CD4-positive, CD25-positive, alpha-beta regulatory T cell (primary cell): ENCODE measurements at regions not wholly inside any gene's neighbourhood (a gene's known extent, or its start where the extent isn't known, plus 50 kb on each side); places are given as distances from the start of the nearest gene placed in this dataset.

Experiments
- ATAC-seq, 2 donors: fragments of 150-1000 bp; cut with Tn5 transposase; one replicate each; pipeline ENCODE4 v1.10.0; 2021; ENCODE audit warnings: low read depth in 2 of 2, moderate number of reproducible peaks in 2 of 2, moderate library complexity in 1 of 2
- DNase-seq, 3 donors: peaks; one replicate each; pipeline versions ENCODE4 v3.0.0 to v3.0.0-alpha.2; 2012 to 2022; ENCODE audit warnings: mixed read lengths in 1 of 3
- H3K27ac ChIP-seq: one replicate; pipeline ENCODE4 v1.7.0; 2013; ENCODE audit warnings: mild to moderate bottlenecking, low read length; ENCODE audit not compliant: insufficient read depth, poor library complexity, severe bottlenecking
- H3K27me3 ChIP-seq: one replicate; pipeline ENCODE4 v1.7.0; 2013; ENCODE audit warnings: low read length; ENCODE audit not compliant: control insufficient read depth, insufficient read depth
- H3K36me3 ChIP-seq: one replicate; pipeline ENCODE4 v1.7.0; 2013; ENCODE audit warnings: mild to moderate bottlenecking, low read length, moderate library complexity; ENCODE audit not compliant: control insufficient read depth, insufficient read depth
- H3K4me1 ChIP-seq: 2 replicates; pipeline ENCODE4 v1.7.0; 2013; ENCODE audit warnings: mild to moderate bottlenecking, low read length; ENCODE audit not compliant: insufficient read depth, control insufficient read depth, poor library complexity, severe bottlenecking
- H3K4me3 ChIP-seq: one replicate; pipeline ENCODE4 v1.7.0; 2013; ENCODE audit warnings: low read depth, mild to moderate bottlenecking, low read length, moderate library complexity
- H3K9me3 ChIP-seq, 2 experiments: 1 replicate in 1 of 2; 2 replicates in 1 of 2; pipeline ENCODE4 v1.7.0; 2013; ENCODE audit warnings: low read length in 2 of 2, mild to moderate bottlenecking in 1 of 2, moderate library complexity in 1 of 2; ENCODE audit not compliant: control insufficient read depth in 2 of 2
- H3K27ac Mint-ChIP-seq, 3 donors: one replicate each; pipeline ENCODE4 v1.8.0; 2020 to 2022; ENCODE audit warnings: mild to moderate bottlenecking in 3 of 3, mixed read lengths in 3 of 3, moderate library complexity in 2 of 3
- H3K27me3 Mint-ChIP-seq: one replicate; pipeline ENCODE4 v1.8.0; 2022; ENCODE audit warnings: mild to moderate bottlenecking, mixed read lengths
- H3K36me3 Mint-ChIP-seq: one replicate; pipeline ENCODE4 v1.8.0; 2020; ENCODE audit warnings: mixed read lengths
- H3K4me1 Mint-ChIP-seq, 4 donors: one replicate each; pipeline ENCODE4 v1.8.0; 2020 to 2022; ENCODE audit warnings: mixed read lengths in 4 of 4, mild to moderate bottlenecking in 1 of 4
- H3K4me3 Mint-ChIP-seq, 4 donors: one replicate each; pipeline ENCODE4 v1.8.0; 2020 to 2022; ENCODE audit warnings: mild to moderate bottlenecking in 4 of 4, mixed read lengths in 4 of 4, moderate library complexity in 3 of 4
- H3K9me3 Mint-ChIP-seq, 7 donors: one replicate each; pipeline ENCODE4 v1.8.0; 2020 to 2022; ENCODE audit warnings: mixed read lengths in 7 of 7, mild to moderate bottlenecking in 3 of 7, moderate library complexity in 2 of 7

- Histone ChIP-seq H3K4me3 (no peak overlapping the region), H3K36me3 (no peaks in the 10 kb centered on the region), H3K9me3 (no peaks in the 10 kb centered on the region), H3K27me3 (no peaks in the 10 kb centered on the region), H3K27ac (no peak overlapping the region), H3K4me1 (no peaks in the 10 kb centered on the region)
- Mint-ChIP-seq H3K9me3 (peaks cover 0 to 3% (median 0%) of the 10 kb centered on the region in 7 donors), H3K27me3 (no peaks in the 10 kb centered on the region), H3K36me3 (no peaks in the 10 kb centered on the region), H3K4me1 (no peaks in the 10 kb centered on the region), H3K27ac (no peak overlapping the region), H3K4me3 (no peak overlapping the region)
- ATAC-seq (no peak), DNase-seq (no peak)
Observed at GRCh38 chr9:107674721-107675277, 185.2 kb upstream of the KLF4 start.

GRCh38 chr9:107673861-107674720 is 184.5 kb upstream of the KLF4 start:
- no peaks in the 10 kb centered on the region for H3K4me1 ChIP-seq
- Mint-ChIP-seq H3K27ac (no peak overlapping the region), H3K36me3 (no peaks in the 10 kb centered on the region), H3K4me3 (no peak overlapping the region), H3K9me3 (peaks cover 0 to 3% (median 0%) of the 10 kb centered on the region in 7 donors), H3K4me1 (no peaks in the 10 kb centered on the region), H3K27me3 (no peaks in the 10 kb centered on the region)
- no peak overlapping the region for H3K27ac ChIP-seq
- H3K4me3 ChIP-seq, result no peak overlapping the region
- ATAC-seq, result no peak
- no peaks in the 10 kb centered on the region for H3K9me3 ChIP-seq
- H3K36me3 ChIP-seq, result no peaks in the 10 kb centered on the region
- no peaks in the 10 kb centered on the region for H3K27me3 ChIP-seq
- DNase-seq, result no peak

GRCh38 chr9:107671588-107671987 is 182.0 kb upstream of the KLF4 start:
- Histone ChIP-seq H3K9me3 (no peaks in the 10 kb centered on the region), H3K4me3 (no peak overlapping the region), H3K27ac (no peak overlapping the region), H3K27me3 (no peaks in the 10 kb centered on the region), H3K4me1 (no peaks in the 10 kb centered on the region), H3K36me3 (no peaks in the 10 kb centered on the region)
- H3K9me3 Mint-ChIP-seq, result peaks cover 0 to 3% (median 0%) of the 10 kb centered on the region in 7 donors
- H3K4me1 Mint-ChIP-seq, result no peaks in the 10 kb centered on the region
- DNase-seq (no peak), ATAC-seq (no peak)
- no peak overlapping the region for H3K27ac Mint-ChIP-seq
- no peak overlapping the region for H3K4me3 Mint-ChIP-seq
- no peaks in the 10 kb centered on the region for H3K27me3 Mint-ChIP-seq
- no peaks in the 10 kb centered on the region for H3K36me3 Mint-ChIP-seq

GRCh38 chr9:107669422-107669821 is 179.9 kb upstream of the KLF4 start:
- no peaks in the 10 kb centered on the region for H3K36me3 Mint-ChIP-seq
- no peaks in the 10 kb centered on the region for H3K27me3 Mint-ChIP-seq
- Histone ChIP-seq H3K27me3 (no peaks in the 10 kb centered on the region), H3K27ac (no peak overlapping the region), H3K4me1 (no peaks in the 10 kb centered on the region), H3K9me3 (no peaks in the 10 kb centered on the region), H3K36me3 (no peaks in the 10 kb centered on the region), H3K4me3 (no peak overlapping the region)
- H3K4me3 Mint-ChIP-seq, result no peak overlapping the region
- H3K4me1 Mint-ChIP-seq, result no peaks in the 10 kb centered on the region
- H3K9me3 Mint-ChIP-seq, result peaks cover 0 to 5% (median 0%) of the 10 kb centered on the region in 7 donors
- DNase-seq, result no peak
- no peak for ATAC-seq
- H3K27ac Mint-ChIP-seq, result no peak overlapping the region

GRCh38 chr9:107667231-107668070 is 177.9 kb upstream of the KLF4 start:
- H3K9me3 ChIP-seq, result no peaks in the 10 kb centered on the region
- peaks cover 0 to 5% (median 0%) of the 10 kb centered on the region in 7 donors for H3K9me3 Mint-ChIP-seq
- no peak for ATAC-seq
- no peaks in the 10 kb centered on the region for H3K36me3 ChIP-seq
- no peak overlapping the region for H3K27ac ChIP-seq
- H3K36me3 Mint-ChIP-seq, result no peaks in the 10 kb centered on the region
- no peak overlapping the region for H3K27ac Mint-ChIP-seq
- H3K4me3 Mint-ChIP-seq, result no peak overlapping the region
- no peaks in the 10 kb centered on the region for H3K27me3 Mint-ChIP-seq
- no peak for DNase-seq
- H3K4me1 ChIP-seq, result no peaks in the 10 kb centered on the region
- no peaks in the 10 kb centered on the region for H3K27me3 ChIP-seq
- H3K4me1 Mint-ChIP-seq, result no peaks in the 10 kb centered on the region
- no peak overlapping the region for H3K4me3 ChIP-seq

GRCh38 chr9:107665057-107665456 is 175.5 kb upstream of the KLF4 start:
- ATAC-seq, result no peak
- H3K4me3 ChIP-seq, result no peak overlapping the region
- H3K36me3 ChIP-seq, result no peaks in the 10 kb centered on the region
- no peaks in the 10 kb centered on the region for H3K27me3 ChIP-seq
- Mint-ChIP-seq H3K27ac (no peak overlapping the region), H3K4me3 (no peak overlapping the region), H3K9me3 (peaks cover 0 to 5% (median 0%) of the 10 kb centered on the region in 7 donors), H3K4me1 (no peaks in the 10 kb centered on the region), H3K36me3 (no peaks in the 10 kb centered on the region), H3K27me3 (peaks cover 4% of the 10 kb centered on the region)
- DNase-seq, result no peak
- no peak overlapping the region for H3K27ac ChIP-seq
- no peaks in the 10 kb centered on the region for H3K9me3 ChIP-seq
- no peaks in the 10 kb centered on the region for H3K4me1 ChIP-seq

- Histone ChIP-seq H3K9me3 (no peaks in the 10 kb centered on the region), H3K4me3 (no peak overlapping the region), H3K27me3 (no peaks in the 10 kb centered on the region), H3K27ac (no peak overlapping the region), H3K4me1 (no peaks in the 10 kb centered on the region), H3K36me3 (no peaks in the 10 kb centered on the region)
- ATAC-seq (no peak), DNase-seq (no peak)
- Mint-ChIP-seq H3K4me1 (no peaks in the 10 kb centered on the region), H3K4me3 (no peak overlapping the region), H3K27me3 (peaks cover 4% of the 10 kb centered on the region), H3K36me3 (no peaks in the 10 kb centered on the region), H3K9me3 (peaks cover 0 to 3% (median 0%) of the 10 kb centered on the region in 7 donors), H3K27ac (no peak overlapping the region)
Observed at GRCh38 chr9:107660976-107661375, 171.4 kb upstream of the KLF4 start.
